HG03442 (cell line): ENCODE measurements at regions not wholly inside any gene's neighbourhood (a gene's known extent, or its start where the extent isn't known, plus 50 kb on each side); places are given as distances from the start of the nearest gene placed in this dataset.
"Not testable (repeated sequence)": the region's sequence is repeated elsewhere in the genome, so short reads cannot be mapped to it uniquely, and the experiment has no call there.

Source experiments
- ATAC-seq: cut with Tn5 transposase; IDR thresholded peaks from one replicate; pipeline ENCODE4 v1.9.1; 2021; ENCODE audit warnings: mild to moderate bottlenecking, moderate library complexity; ENCODE audit not compliant: unreplicated experiment

- no peak for ATAC-seq
Observed at GRCh38 chr2:48213646-48214045, 100.8 kb upstream of the FOXN2 start.

GRCh38 chr2:48218169-48218568 is 96.3 kb upstream of the FOXN2 start:
- ATAC-seq: no peak

GRCh38 chr2:48219234-48219554 is 95.3 kb upstream of the FOXN2 start:
- no peak for ATAC-seq

- no peak for ATAC-seq
Observed at GRCh38 chr2:48219555-48220436, 94.7 kb upstream of the FOXN2 start.

GRCh38 chr2:48220501-48220900 is 94.0 kb upstream of the FOXN2 start:
- no peak for ATAC-seq

- no peak for ATAC-seq
Observed at GRCh38 chr2:48221846-48222516, 92.5 kb upstream of the FOXN2 start.

GRCh38 chr2:48227617-48228344 is 86.7 kb upstream of the FOXN2 start:
- ATAC-seq: peak; percentile 89

- peak; percentile 43 for ATAC-seq
Observed at GRCh38 chr2:48228345-48228684, 86.2 kb upstream of the FOXN2 start.

GRCh38 chr2:48229063-48229462 is 85.4 kb upstream of the FOXN2 start:
- ATAC-seq: no peak

- ATAC-seq: no peak
Observed at GRCh38 chr2:48230834-48231233, 83.6 kb upstream of the FOXN2 start.

- ATAC-seq: no peak
Observed at GRCh38 chr2:48232351-48232750, 82.1 kb upstream of the FOXN2 start.

- ATAC-seq: no peak
Observed at GRCh38 chr2:48233005-48233404, 81.5 kb upstream of the FOXN2 start.

GRCh38 chr2:48233824-48234223 is 80.7 kb upstream of the FOXN2 start:
- not testable (repeated sequence) for ATAC-seq

- ATAC-seq: no peak
Observed at GRCh38 chr2:48235076-48235475, 79.4 kb upstream of the FOXN2 start.

- ATAC-seq: no peak
Observed at GRCh38 chr2:48238381-48238780, 76.1 kb upstream of the FOXN2 start.

- no peak for ATAC-seq
Observed at GRCh38 chr2:48240912-48241311, 73.6 kb upstream of the FOXN2 start.

GRCh38 chr2:48247206-48247605 is 67.3 kb upstream of the FOXN2 start:
- ATAC-seq: no peak

GRCh38 chr2:48248251-48248933 is 66.1 kb upstream of the FOXN2 start:
- peak; percentile 92 for ATAC-seq

- no peak for ATAC-seq
Observed at GRCh38 chr2:48249025-48249424, 65.5 kb upstream of the FOXN2 start.

- ATAC-seq: no peak
Observed at GRCh38 chr2:48249631-48250473, 64.6 kb upstream of the FOXN2 start.
